ENCODE measurements at regions not wholly inside any gene's neighbourhood (a gene's known extent, or its start where the extent isn't known, plus 50 kb on each side); places are given as distances from the start of the nearest gene placed in this dataset.
"Not testable (repeated sequence)": the region's sequence is repeated elsewhere in the genome, so short reads cannot be mapped to it uniquely, and the experiment has no call there.

- DNase-seq (ENCODE audit: low spot score) = no peak
These were observed 152.3 kb upstream of the ANXA10 start for GRCh38 chr4:167939863-167940616.

GRCh38 chr4:167943872-167944505 lies 148.3 kb upstream of the ANXA10 start:
- no peak for DNase-seq (ENCODE audit: low spot score)

- DNase-seq (ENCODE audit: low spot score) = no peak
These were observed 147.6 kb upstream of the ANXA10 start for GRCh38 chr4:167944721-167945120.

- no peak for DNase-seq (ENCODE audit: low spot score)
These were observed 137.3 kb upstream of the ANXA10 start for GRCh38 chr4:167955006-167955405.

- DNase-seq (ENCODE audit: low spot score) = no peak
These were observed 135.7 kb upstream of the ANXA10 start for GRCh38 chr4:167956676-167957075.

GRCh38 chr4:167964766-167965373 lies 127.5 kb upstream of the ANXA10 start:
- no peak for DNase-seq (ENCODE audit: low spot score)

- DNase-seq (ENCODE audit: low spot score) = no peak
These were observed 126.2 kb upstream of the ANXA10 start for GRCh38 chr4:167966143-167966542.

- no peak for DNase-seq (ENCODE audit: low spot score)
These were observed 118.8 kb upstream of the ANXA10 start for GRCh38 chr4:167973513-167973912.

- DNase-seq (ENCODE audit: low spot score) = no peak
These were observed 106.8 kb upstream of the ANXA10 start for GRCh38 chr4:167985565-167985964.

- no peak for DNase-seq (ENCODE audit: low spot score)
These were observed 106.3 kb upstream of the ANXA10 start for GRCh38 chr4:167986044-167986443.

GRCh38 chr4:167987285-167987684 lies 105.1 kb upstream of the ANXA10 start:
- no peak for DNase-seq (ENCODE audit: low spot score)

GRCh38 chr4:167989815-167990214 lies 102.5 kb upstream of the ANXA10 start:
- DNase-seq (ENCODE audit: low spot score) = no peak

GRCh38 chr4:168008112-168008511 lies 84.2 kb upstream of the ANXA10 start:
- DNase-seq (ENCODE audit: low spot score) = not testable (repeated sequence)

GRCh38 chr4:168019019-168019651 lies 73.2 kb upstream of the ANXA10 start:
- no peak for DNase-seq (ENCODE audit: low spot score)

- DNase-seq (ENCODE audit: low spot score) = no peak
These were observed 72.4 kb upstream of the ANXA10 start for GRCh38 chr4:168019921-168020320.

- DNase-seq (ENCODE audit: low spot score) = no peak
These were observed 70.7 kb upstream of the ANXA10 start for GRCh38 chr4:168021666-168022065.

- DNase-seq (ENCODE audit: low spot score) = no peak
These were observed 63.8 kb upstream of the ANXA10 start for GRCh38 chr4:168028568-168028967.

- DNase-seq (ENCODE audit: low spot score) = no peak
These were observed 63.3 kb upstream of the ANXA10 start for GRCh38 chr4:168028970-168029597.

GRCh38 chr4:168037676-168038075 lies 54.7 kb upstream of the ANXA10 start:
- DNase-seq (ENCODE audit: low spot score) = no peak

- DNase-seq (ENCODE audit: low spot score) = no peak
These were observed 52.7 kb upstream of the ANXA10 start for GRCh38 chr4:168039593-168039992.

Data from Ammon's horn (tissue), 1 donor.